ENCODE measurements at regions not wholly inside any gene's neighbourhood (a gene's known extent, or its start where the extent isn't known, plus 50 kb on each side); places are given as distances from the start of the nearest gene placed in this dataset.

GRCh38 chr12:75850721-75851462 lies 180.7 kb downstream of the PHLDA1 start:
- Histone ChIP-seq H3K9me3 (ENCODE audit: control insufficient read depth in 4 of 4, low read length in 3 of 4) (no peaks in the 10 kb centered on the region), H3K27me3 (ENCODE audit: control insufficient read depth in 4 of 4, insufficient read depth in 4 of 4, low read length in 3 of 4) (no peaks in the 10 kb centered on the region), H3K4me1 (ENCODE audit: control insufficient read depth in 4 of 4, insufficient read depth in 4 of 4, low read length in 3 of 4) (no peaks in the 10 kb centered on the region), H3K4me3 (ENCODE audit: low read depth in 1 of 3, low read length in 3 of 3) (no peak overlapping the region), H3K9ac (ENCODE audit: low read depth in 1 of 2, low read length in 2 of 2) (no peak overlapping the region), H3K27ac (ENCODE audit: low read depth in 1 of 2, low read length in 2 of 2) (no peak overlapping the region), H3K36me3 (ENCODE audit: control insufficient read depth in 4 of 4, insufficient read depth in 3 of 4, low read depth in 1 of 4, low read length in 3 of 4) (no peaks in the 10 kb centered on the region)
- 47% methylated on average over 4 of the region's 4 CpGs for WGBS
- no peak for DNase-seq (ENCODE audit: low spot score)
- TF ChIP-seq GABPA (IDR thresholded peaks at IDR 0.05 in 1 of 2, conservative IDR thresholded peaks at IDR 0.05 in 1 of 2), result no peak
- TF ChIP-seq YY1 (IDR thresholded peaks at IDR 0.05), result no peak
- no peak for TF ChIP-seq NR2F2 (IDR thresholded peaks at IDR 0.05)
- no peak for TF ChIP-seq CTCF (IDR thresholded peaks at IDR 0.05; ENCODE audit: low read depth, low read length, missing input control)
- no peak for TF ChIP-seq HNF4G (IDR thresholded peaks at IDR 0.05)
- TF ChIP-seq RXRA (IDR thresholded peaks at IDR 0.05), result no peak
- TF ChIP-seq EGR1 (IDR thresholded peaks at IDR 0.05; ENCODE audit: low read depth in 2 of 2), result no peak
- no peak for TF ChIP-seq HNF4A (conservative IDR thresholded peaks at IDR 0.05)
- no peak for TF ChIP-seq ATF3 (IDR thresholded peaks at IDR 0.05)
- TF ChIP-seq JUND (IDR thresholded peaks at IDR 0.05), result no peak
- no peak for TF ChIP-seq TAF1 (conservative IDR thresholded peaks at IDR 0.05)
- TF ChIP-seq ZBTB33 (IDR thresholded peaks at IDR 0.05), result no peak
- TF ChIP-seq MAX (IDR thresholded peaks at IDR 0.05), result no peak
- no peak for TF ChIP-seq SP1 (IDR thresholded peaks at IDR 0.05)
- no peak for TF ChIP-seq REST (IDR thresholded peaks at IDR 0.05)
- no peak for TF ChIP-seq FOXA2 (IDR thresholded peaks at IDR 0.05)
- no peak for TF ChIP-seq FOXA1 (IDR thresholded peaks at IDR 0.05)

All from liver (tissue), 8 donors.